ENCODE measurements at regions not wholly inside any gene's neighbourhood (a gene's known extent, or its start where the extent isn't known, plus 50 kb on each side); places are given as distances from the start of the nearest gene placed in this dataset.
"Not testable (repeated sequence)": the region's sequence is repeated elsewhere in the genome, so short reads cannot be mapped to it uniquely, and the experiment has no call there.

DNA sequence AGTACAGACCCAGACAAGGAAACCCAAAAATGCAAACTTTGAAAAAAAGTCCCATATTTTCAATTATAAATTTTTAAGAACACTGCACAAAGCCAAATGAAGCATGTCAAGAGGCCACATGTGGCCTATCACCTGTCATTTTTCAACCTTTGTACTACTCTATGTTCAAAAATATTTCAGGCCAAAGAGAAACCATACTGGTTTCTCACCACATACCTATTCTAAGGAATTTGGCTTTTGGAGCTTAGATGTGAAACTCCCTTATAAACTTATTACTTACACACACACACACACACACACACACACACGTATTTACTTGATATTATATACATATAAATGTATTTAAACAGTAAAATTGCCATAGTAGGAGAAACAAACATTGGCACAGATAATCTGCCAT lies 338.7 kb downstream of the TXNL1 start:
- DNase-seq = no peak
- no peak for ATAC-seq (ENCODE audit: poor library complexity)
- intact Hi-C loops (cut with DNase I) = no loop called here

GRCh38 chr18:56298935-56299334 lies 339.5 kb downstream of the TXNL1 start:
- DNase-seq (no peak), ATAC-seq (ENCODE audit: poor library complexity) (no peak)
- intact Hi-C loops (cut with DNase I) = no loop called here

GRCh38 chr18:56296381-56296780 lies 342.0 kb downstream of the TXNL1 start:
- no peak for ATAC-seq (ENCODE audit: poor library complexity)
- intact Hi-C loops (cut with DNase I) = no loop called here
- DNase-seq = no peak

DNA sequence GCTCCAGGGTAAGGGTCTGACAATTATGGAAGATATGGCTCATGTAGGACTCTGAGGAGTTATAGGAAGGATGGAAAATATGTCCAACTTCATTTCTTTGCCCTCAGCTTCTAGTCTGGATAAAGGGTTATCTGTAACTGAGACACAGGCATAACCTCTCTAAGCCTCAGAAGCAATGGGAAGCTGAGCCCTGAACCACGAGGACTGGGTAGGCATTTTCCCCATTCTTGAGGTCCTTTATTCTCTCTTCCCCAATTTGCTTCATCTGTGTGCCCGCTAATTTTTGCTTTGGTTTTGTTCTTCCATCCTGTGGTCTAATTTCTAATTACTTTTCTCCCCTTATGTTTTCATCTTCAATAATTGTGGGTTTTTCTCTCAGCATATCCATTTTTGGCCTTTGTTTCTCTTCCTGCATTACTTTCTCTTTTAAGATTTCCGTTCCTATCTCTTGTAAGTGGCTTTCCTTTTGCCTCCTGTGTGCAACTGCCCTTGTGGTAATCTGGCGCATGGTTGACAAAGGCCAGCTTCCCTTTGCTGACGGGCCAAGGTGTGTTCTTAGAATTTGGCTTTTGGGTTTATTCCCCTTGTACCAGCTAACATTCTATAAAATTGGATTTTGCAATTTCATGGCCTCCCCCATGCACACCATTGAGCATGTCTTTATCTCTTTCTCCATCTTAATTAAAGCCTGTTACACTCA lies 343.8 kb downstream of the TXNL1 start:
- no peak for ATAC-seq (ENCODE audit: poor library complexity)
- no peak for DNase-seq
- intact Hi-C loops (cut with DNase I) = no loop called here

DNA sequence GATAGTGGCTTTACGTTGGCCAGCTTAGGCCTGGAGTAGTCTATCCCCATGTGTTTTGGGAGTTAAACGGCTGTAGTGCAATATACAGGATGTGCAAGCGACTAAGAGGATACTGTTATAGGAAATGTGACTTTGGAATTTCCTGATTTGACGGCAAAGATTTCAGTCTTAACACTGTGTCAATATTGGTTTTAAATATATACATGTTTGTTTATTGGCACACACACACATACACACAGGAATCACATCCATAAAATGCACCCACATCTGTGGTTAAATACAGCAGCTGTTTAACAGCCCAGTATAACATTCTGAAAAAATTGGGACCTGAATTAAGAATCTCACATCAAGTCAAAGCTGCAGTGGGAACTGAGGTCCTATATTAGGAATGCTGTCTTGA lies 347.1 kb downstream of the TXNL1 start:
- ATAC-seq (ENCODE audit: poor library complexity) (no peak), DNase-seq (no peak)
- intact Hi-C loops (cut with DNase I) = no loop called here

- intact Hi-C loops (cut with DNase I) = no loop called here
- DNase-seq = no peak
- no peak for ATAC-seq (ENCODE audit: poor library complexity)
Measured at GRCh38 chr18:56289381-56289780, 349.0 kb downstream of the TXNL1 start.

- intact Hi-C loops (cut with DNase I) = no loop called here
- no peak for DNase-seq
Measured at GRCh38 chr18:56286775-56287325, 351.5 kb downstream of the TXNL1 start.

GRCh38 chr18:56285387-56286065 lies 352.9 kb downstream of the TXNL1 start:
- ATAC-seq (ENCODE audit: poor library complexity) (no peak), DNase-seq (no peak)
- intact Hi-C loops (cut with DNase I) = no loop called here

More at GRCh38 chr18:56286775-56287325, 351.5 kb downstream of the TXNL1 start:
- no peak for ATAC-seq (ENCODE audit: poor library complexity)

DNA sequence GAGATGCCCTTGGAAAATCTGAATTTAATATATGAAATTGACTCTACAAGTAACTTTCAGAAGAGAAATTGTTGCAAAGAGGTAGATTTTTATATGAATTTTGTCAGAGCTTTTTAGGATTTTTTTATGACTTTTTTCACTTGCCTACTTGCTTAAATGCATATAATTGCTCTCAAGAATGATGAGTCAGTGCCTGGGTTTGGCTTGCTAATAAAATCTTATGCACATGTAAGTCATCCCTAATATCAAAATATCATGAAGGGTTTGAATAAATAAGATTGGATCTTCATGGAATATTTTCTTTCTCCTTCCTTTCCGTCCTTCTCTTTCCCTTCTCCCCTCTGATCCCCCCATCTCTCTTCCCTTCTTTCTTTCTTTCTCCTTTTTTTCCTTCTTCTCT lies 354.1 kb downstream of the TXNL1 start:
- intact Hi-C loops (cut with DNase I) = no loop called here
- no peak for ATAC-seq (ENCODE audit: poor library complexity)
- no peak for DNase-seq

GRCh38 chr18:56283316-56283715 lies 355.1 kb downstream of the TXNL1 start:
- no peak for ATAC-seq (ENCODE audit: poor library complexity)
- DNase-seq = no peak
- intact Hi-C loops (cut with DNase I) = no loop called here

DNA sequence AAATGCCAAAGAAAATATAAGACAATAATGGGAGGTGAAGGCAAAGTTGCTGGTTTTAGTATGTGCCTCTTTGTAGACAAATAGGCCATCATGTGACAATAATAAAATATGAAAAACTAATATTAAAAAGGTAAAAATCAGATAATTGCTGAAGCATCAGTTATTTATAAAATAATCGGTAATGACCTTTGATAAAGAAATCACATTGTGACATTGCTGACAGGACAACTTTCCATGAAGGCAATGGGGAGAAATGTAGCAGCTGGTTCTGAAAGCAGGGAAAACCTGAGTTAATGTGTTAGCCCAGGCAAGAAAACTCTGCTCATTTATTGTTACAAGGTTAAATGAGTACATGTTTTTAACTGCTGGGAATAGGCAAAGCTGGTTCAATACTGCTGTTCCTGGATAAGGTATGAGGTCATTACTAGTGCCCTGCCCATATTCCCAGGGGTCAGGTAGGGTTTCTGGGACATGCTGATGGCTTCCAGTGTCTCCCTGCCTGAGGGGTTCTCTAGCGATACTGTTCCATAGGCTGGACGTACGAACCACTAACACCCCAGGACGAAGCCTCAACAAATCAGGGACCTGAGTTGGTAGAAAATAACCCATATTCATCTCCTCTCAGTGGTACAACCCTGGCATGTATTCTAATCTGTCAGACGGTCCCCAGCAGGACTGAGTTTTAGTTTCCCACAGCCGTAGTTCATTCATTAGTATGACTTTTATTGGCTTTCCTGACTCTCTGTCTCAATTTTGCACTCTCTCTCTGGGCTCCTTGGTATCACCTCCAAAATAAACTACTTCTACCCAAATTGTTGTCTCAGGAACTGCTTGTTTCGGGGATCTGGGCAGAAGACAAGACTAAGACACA lies 355.9 kb downstream of the TXNL1 start:
- intact Hi-C loops (cut with DNase I) = no loop called here
- DNase-seq = no peak
- no peak for ATAC-seq (ENCODE audit: poor library complexity)

DNA sequence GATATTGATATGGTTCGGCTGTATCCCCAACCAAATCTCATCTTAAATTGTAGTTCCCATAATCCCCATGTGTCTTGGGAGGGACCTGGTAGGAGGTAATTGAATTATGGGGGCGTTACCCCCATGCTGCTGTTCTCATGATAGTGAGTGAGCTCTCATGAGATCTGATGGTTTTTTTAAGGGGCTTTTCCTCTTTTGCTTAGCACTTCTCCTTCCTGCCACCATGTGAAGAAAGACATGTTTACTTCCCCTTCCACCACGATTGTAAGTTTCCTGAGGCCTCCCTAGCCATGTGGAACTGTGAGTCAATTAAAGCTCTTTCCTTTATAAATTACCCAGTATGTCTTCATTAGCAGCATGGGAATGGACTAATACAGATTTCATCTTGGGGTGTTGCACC lies 358.6 kb downstream of the TXNL1 start:
- DNase-seq; intact Hi-C loops (cut with DNase I); ATAC-seq (ENCODE audit: poor library complexity): not testable (repeated sequence)

DNA sequence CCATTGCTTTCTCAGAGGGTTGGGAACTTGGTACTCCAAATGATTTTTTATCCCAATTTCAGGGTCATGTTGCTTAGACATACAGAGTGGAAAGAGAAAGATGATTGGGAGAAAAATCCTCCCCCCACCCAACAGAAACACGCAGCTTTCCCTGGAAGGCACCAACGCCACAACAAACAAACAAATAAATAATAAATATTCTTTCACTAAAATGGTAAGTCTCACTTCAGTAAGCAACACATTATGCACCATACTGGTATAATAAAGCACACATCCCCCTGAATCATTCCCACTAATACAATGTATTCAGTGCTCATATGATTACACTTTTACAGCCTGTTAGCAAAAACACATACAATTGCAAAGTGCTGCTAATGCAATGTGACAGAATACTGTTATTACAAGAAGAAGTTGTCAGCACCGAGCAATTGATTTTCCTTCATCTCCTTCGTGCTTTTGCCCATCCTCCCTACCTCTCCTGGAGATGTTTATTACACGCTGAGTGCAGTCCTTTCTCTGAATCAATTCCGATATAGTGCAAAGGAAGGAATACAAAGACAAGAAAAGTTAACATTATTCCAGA lies 359.9 kb downstream of the TXNL1 start:
- no peak for DNase-seq
- ATAC-seq (ENCODE audit: poor library complexity) = no peak
- intact Hi-C loops (cut with DNase I) = no loop called here

DNA sequence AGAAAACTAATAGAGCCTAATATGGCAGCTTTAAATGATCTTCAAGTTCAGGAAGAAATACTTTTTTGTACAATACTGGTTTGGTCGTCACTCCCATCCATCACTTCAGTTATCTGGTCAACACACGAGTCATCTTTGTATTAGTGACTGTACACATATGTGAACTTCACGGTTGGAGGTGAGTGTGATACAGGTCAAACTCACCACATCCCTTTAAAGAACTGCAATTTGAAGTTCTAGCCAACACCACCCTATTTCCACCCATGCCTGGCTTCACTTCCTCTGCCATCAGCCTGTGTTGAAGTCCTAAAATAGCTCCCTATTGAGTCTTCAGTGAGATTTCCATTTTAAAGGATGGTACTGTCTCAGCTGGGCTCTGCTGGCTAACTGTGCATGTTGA lies 361.9 kb downstream of the TXNL1 start:
- no peak for DNase-seq
- ATAC-seq (ENCODE audit: poor library complexity) = no peak
- intact Hi-C loops (cut with DNase I) = no loop called here

- intact Hi-C loops (cut with DNase I) = no loop called here
- ATAC-seq (ENCODE audit: poor library complexity) (no peak), DNase-seq (no peak)
Measured at GRCh38 chr18:56273541-56274219, 364.7 kb downstream of the TXNL1 start.

GRCh38 chr18:56270671-56271250 lies 367.6 kb downstream of the TXNL1 start:
- ATAC-seq (ENCODE audit: poor library complexity) = no peak
- DNase-seq = no peak
- intact Hi-C loops (cut with DNase I) = no loop called here

- DNase-seq (no peak), ATAC-seq (ENCODE audit: poor library complexity) (no peak)
- intact Hi-C loops (cut with DNase I) = no loop called here
Measured at GRCh38 chr18:56269958-56270357, 368.4 kb downstream of the TXNL1 start.

DNA sequence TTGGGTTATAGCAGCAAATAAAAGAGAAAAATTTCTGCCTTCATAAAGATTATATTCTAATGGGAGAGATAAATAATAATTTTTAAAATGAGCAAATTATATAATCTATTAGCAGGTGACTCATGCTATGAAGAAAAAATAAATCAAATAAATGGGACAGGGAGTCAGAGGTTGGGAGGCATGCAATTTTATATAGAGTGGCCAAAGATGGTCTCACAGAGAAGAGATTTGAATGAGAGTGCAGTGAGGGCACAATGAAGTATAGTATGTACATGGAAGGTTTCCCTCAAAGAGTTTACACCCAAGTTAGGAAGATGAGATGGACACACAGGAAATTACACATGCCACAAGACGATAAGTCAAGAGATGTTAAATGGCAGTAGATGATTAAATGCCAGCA lies 369.4 kb downstream of the TXNL1 start:
- ATAC-seq (ENCODE audit: poor library complexity) = no peak
- no peak for DNase-seq
- intact Hi-C loops (cut with DNase I) = no loop called here
